Middle frontal gyrus (tissue), 1 donor: ENCODE measurements at regions not wholly inside any gene's neighbourhood (a gene's known extent, or its start where the extent isn't known, plus 50 kb on each side); places are given as distances from the start of the nearest gene placed in this dataset.

Source experiments
- DNase-seq: peaks from one replicate; pipeline ENCODE4 v3.0.0-alpha.2; 2015; ENCODE audit warnings: low spot score; ENCODE audit errors: extremely low spot score

DNA sequence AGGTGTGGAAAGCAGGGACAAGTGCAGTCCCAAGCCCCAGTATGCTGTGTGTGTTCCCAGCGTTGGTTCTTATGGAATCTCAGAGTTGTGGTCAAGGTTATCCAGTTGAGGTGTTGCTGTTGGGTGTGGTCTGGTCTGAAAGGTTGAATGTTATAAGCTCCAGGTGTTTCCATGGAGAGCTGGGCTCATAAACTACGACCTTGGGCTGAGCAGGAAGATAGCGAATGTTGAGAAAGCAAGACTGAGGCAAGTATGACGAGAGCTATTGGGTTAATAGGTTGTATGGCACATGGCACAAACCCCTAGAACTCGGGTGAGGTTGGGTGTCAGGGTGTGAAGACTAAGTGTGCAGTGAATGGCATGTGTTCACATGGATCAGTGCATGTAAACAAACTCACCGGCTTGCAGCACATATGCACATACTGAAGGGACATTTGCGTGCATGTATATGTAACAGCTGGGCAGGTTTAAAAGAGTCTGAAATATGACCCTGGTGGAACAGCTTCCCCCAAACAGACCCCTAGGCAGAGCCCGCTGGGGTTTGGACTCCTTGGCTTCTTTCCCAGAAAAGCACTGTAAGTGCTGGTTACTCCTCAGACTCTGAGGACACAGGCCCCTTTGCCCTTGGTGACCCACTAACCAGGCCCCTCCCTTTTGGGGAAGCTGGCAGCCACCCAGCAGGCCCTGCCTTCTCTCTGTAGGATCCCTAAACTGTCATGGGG is 117.5 kb downstream of the NAV1 start:
- DNase-seq: no peak

DNA sequence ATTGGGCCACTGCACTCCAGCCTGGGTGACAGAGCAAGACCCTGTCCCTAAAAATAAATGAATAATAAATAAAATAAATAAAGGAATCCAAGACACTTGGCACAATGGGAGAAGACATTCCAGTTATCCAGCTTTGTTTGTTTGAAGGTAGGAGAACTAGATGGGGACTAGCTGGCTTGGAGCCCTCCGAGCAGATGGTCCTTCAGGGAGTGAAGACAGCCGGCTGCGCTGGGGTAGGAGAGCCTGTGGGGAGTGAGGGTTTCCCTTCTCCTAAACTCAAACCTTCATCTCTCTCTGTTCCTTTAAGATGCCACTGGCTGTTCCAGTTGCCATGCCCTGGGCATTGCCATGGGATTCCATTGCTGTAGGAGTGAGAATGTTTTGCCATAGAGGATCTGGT is 120.6 kb downstream of the NAV1 start:
- DNase-seq: no peak

DNA sequence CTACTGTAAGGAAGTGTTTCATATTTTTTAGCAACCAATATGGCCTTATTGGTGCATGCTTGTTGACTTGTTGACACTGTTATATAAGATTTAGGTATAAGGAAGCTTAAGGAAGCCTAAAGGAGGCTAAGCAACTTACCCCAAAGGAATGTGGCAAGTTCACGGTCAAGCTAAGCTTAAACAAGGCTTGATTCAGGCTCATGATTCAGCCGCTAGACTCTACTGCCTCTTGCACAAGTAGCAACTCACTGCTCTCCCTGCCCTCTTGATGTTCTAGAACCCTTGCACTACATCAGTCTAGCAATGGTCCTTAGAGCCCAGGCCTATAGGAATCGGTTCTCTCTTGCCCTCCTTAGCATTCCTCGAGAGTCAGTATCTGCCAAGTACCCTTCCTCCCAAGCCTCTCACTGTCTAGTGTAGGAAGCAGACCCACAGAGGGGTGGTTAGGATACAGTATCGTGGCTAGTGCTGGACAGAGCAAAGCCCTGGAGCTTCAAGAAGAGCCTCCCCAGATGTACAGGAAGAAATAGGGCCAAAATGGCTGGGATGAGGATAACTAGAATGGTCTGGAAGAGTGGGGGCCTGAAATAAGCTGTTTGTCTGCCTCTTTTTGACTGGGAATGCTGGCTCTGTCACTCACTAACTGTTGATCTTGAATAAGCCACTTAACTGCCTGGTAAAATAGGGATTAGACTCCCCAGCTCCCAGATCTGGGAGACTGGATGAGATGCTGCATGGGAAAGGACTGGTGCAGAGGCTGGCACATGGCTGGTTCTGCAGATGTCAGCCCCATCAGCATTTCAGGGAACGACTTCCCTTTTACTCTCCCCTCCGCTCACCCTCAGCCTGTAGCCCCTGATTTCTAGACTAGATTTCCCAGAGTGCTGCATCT is 122.2 kb downstream of the NAV1 start:
- DNase-seq: no peak

DNA sequence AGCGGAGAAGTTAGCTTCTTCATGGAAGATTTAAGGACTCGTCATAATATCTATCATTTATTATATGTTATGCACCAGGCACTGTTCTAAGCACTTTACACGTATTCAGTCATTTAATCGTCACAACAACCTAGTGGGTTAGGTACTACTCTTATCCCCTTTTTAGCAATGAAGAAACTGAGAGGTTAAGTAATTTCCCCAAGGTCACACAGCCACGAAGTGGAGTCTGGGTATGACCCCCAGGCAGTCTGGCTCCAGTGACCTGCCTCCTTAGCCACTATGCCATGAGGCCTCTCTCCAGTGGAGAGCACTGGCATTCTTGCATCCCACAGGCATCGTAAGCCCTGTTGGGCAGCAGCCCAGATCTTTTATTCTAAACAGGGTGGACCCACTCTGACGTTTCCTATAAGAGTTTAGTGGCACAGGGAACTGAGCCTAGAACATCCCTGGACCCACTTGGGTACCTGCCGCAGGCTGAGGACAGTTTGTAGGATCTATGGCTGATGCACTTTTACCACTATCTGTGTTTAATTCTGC is 123.0 kb downstream of the NAV1 start:
- no peak for DNase-seq

DNA sequence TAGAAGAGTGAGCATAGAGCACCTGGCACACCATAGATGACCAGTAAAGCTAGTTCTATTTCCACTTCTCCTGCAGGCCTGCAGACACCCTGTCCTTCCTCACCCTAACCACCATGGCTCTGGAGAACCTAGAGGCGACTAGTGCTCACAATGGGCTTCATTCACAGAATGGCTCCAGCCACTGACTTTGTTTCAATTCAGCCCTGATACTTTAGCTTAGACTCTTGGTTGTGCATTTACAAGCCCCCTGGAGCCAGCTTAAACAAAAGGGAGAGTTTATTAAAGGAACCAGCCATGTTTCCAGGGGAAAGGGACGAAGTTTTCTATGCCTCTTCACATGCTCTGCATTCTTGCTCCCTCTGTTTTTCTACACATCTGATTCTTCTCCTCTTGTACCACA is 123.7 kb downstream of the NAV1 start:
- DNase-seq: no peak

DNA sequence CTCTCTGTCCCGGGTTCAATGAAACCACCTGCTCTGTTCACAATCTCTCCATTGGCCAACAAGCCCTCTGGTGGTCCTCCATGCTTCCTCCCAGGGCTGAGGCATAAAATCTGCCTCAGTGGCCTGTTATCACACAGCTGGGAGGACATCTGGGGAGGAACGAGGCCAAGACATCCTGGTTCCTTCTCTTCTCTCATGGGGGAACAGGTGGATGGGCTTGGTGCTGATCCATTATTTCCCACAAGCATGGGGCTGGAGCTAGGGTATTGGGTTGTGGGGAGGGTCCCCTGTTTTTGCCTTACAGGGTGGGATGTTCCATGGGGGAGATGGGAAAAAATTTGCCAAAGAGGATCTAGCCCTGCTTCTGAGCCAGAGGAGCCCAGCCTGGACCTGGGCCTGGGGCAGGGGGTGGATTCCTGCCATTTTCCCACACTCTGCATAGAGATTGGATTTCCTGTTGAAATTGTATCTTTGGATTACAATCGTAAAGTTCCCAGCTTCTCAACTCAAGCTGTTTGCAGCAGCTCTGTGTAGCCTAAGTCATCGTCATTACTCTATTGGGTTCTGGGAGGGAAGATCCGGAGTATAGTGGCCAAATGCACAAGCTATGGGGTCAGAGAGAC is 124.7 kb downstream of the NAV1 start:
- no peak for DNase-seq

DNA sequence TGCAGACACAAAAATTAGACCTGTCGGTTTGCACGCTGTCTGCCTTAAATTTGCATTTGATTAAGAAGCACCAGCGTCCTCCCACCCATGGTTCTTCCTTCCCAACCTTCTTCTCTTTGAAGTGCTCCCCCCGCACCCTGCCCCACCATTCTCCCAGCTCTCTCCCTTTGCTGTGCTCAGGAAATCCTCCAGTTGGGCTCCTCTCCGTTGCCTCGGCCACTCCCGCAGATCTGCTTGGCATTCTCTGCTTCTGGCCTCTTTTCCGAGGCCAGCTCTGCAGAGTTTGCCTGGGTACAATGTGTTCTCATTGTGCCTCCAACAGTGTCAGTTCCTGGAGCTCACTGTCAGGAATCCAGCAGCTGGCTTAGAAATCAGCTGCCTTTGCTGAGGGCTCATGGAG is 126.1 kb downstream of the NAV1 start:
- no peak for DNase-seq

DNA sequence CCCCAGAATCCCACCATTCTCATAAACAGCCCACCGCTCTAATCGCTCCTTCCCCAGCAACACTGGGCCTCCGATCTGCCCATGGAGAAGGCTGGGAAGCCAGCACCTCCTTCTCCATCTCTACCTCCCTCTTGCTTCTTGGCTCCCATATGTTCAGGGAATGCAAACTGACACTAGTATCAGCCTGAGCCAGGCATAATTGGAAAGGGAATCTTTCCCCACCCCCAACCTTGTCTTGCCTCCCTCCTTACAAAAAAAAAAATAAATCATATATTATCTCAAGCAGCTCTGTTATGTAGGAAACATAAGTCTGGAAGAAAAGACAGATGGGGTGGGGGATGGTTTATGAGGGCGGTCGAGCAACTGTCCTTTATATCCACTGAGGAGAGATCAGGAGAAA is 127.2 kb downstream of the NAV1 start:
- no peak for DNase-seq

DNA sequence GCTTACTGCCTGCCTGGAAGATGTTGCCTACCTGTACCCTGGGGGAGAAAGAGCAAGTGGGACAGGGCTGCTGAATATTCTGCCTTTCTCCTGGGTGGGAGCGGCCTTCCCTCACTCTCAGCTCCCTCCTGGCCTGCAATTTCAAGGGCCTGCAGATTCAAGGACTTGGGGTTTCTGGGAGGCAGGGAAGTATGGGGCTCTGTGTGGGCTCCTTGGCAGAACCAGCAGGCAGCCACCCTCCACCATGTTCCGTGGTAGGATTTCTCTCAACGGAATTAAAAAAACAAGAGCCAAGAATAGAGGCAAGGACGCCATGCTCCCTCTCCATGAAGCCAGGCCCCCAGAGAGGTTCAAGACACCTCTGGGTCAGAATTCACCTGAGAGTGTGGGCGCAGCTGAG is 127.7 kb downstream of the NAV1 start:
- no peak for DNase-seq

DNA sequence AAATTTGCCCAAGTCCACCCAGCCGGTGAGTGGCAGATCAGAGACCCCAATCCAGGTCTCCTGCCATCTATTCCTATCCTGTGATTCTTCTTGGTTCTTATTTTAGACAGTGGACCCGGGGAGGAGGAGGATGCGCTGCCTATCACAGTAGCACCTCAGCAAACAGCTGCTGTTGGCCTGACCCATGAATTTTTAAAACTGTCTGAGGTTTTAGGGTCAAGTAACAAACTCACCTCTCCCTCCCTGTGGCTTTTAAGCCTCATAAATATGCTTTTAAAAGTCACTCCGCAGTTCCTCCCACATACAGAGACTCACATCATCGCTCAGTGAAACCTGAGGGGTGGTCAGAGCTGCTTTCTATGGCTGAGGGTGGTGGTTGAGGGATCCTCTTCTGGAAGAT is 128.6 kb downstream of the NAV1 start:
- DNase-seq: no peak

DNA sequence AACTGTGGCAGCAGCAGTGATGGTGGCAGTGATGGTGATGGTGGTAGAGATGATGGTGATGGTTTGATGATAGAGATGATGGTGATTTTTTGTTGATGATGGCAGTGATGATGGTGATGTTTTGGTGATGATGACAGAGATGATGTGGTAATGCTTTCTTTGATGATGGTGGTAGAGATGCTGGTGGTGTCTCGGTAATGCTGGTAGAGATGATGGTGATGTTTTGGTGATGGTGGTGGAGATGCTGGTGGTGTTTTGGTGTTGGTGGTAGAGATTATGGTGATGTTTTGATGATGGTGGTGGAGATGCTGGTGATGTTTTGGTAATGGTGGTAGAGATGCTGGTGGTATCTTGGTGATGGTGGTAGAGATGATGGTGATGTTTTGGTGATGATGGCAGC is 131.6 kb downstream of the NAV1 start:
- DNase-seq: no peak

DNA sequence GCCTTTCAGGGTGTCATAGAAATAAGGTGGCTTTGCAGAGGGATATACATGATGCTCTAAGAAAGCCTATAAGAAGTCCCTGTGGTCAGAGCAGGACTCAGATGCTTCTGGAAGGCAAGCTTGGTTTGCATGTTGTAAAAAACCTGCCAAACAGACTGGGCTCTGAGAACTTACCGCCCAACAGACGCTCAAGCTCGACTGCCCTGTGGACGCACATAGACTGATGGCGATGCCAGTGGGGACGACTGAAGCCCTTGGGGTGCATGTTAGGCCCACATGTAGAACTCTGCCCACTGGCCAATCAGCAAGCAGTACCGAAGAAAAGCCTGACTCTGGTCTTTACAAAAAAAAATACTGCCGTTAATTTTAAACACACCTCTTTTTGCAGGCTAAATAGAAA is 133.8 kb downstream of the NAV1 start:
- no peak for DNase-seq

DNA sequence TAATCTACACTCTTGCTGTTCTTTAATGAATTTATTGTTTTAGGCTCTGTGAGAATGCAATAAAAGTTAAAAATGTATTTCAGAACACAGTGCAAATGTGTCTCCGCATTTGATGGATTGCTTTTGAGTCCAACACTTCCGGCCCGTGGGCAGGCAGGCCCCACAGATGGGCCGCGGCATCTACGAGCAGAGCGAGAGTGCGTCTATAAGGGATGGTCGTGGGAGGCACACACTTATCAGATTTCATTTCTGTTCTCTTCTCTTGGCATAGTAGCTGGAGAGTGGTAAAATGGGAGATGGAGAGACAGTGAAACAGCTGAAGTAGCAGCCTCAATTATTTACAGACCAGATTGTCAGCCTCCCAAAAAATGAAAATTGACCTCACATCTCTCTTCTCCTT is 134.2 kb downstream of the NAV1 start:
- DNase-seq: no peak

DNA sequence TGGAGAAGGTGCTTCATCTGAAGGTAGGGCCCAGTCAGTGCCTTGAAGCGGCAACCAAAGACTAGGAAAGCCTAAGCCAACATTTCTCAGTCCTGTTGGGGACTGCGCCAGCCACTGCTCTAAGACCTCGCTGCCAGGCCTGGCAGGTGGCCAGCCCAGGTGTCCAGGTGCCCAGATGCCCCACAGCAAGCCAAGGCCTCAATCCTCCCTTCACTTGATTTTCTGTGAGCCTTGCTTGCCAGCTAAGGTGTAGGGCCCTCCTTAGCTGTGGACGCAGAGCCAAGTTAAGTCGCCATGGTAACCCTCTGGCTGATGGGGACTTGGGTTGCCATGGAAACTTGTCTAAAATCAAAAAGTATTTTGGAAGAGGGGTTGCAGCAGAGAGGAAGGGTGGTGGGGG is 135.0 kb downstream of the NAV1 start:
- no peak for DNase-seq

DNA sequence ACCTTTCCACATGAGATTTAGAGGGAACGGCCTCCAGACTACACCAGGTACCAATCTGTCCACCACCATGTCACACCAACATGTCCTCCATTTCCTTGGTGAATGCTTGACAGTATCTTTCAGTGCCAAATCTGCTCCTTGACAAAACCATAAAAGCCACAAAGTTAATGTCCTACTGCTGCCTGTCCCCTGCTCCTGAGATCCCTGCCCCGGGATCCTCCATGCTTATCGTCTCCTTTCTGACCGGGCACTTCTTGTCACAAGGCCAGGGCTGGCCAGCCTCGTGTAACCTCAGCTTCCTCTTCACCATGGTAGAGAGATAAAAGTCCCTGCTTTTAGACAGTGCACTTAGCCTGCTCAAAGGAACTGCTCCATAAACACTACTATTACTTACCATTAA is 136.2 kb downstream of the NAV1 start:
- DNase-seq: no peak

DNA sequence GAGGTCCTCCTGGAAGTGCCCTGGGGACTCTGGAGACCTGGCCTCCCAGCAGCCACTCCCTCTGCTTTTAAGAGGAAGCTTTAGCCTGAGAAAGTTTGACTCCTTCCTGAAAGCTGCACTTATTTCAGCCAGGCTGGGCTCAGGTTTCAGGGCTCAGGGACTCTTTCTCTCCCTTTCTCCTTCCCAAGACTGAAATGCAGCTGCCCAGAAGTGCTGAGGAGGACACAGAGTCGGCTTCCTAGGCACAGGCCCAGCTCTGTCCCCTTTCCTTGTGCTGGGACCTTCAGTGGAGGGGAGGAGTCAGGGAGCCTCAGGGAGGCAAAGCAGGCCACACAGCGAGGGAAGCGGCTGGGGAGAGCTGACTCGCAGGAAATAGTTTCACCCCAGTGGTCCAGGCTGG is 137.3 kb downstream of the NAV1 start:
- DNase-seq: no peak

DNA sequence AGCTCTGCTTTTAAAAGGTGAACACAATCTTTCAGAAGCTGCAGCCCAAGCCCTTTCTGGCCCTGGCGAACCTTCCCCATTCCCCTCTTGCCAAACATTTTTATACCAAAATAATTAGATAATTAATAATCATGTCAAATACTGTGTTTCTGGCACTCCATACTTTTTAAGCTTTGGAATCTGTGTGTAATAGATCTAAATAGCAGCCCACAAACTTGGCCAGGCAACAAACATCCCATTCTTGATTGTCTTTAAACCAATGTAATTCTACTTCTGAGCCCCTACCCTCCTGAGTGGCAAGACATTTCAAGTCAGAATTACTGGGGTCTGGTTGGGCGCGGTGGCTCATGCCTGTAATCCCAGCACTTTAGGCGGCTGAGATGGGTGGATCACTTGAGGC is 137.7 kb downstream of the NAV1 start:
- no peak for DNase-seq

DNA sequence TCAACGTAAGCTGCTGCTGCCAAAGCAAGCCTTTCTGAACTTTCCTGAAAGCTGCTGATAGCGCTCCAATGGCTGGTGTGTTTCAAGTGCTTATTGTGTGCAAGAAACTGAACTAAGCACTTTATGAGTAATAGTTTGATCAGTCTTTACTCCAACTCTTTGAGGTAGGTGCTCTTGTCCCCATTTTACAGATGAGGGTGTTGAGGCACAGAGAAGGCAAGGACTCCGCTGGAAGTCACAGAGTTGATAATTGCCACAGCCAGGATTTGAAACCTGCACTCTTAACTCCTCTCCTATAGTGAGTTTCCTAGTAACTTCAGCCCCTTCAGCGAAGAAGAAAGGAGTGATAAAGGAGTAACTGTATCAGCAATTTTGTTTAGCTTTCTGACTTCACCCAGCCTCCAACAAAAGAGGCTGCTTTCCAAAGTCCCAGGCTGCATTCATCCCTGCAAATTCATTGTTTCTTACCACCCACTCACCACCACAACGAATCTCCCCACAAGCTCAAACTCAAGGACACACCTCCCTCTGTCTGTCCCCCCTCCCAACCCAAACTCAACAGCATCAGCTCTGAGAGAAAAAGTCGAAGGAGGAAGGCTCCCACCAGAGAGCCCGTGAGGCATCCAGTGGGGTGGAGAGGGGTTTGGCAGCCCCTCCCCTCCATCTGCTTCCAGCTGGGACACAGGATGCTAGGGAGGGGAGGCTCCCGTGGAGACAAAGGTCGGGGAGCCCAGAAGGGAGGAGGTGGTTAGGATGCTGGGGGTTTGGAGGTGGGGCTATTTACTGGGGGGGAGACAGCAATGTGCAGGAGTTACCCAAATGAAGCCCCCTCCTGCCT is 139.6 kb downstream of the NAV1 start:
- no peak for DNase-seq

DNA sequence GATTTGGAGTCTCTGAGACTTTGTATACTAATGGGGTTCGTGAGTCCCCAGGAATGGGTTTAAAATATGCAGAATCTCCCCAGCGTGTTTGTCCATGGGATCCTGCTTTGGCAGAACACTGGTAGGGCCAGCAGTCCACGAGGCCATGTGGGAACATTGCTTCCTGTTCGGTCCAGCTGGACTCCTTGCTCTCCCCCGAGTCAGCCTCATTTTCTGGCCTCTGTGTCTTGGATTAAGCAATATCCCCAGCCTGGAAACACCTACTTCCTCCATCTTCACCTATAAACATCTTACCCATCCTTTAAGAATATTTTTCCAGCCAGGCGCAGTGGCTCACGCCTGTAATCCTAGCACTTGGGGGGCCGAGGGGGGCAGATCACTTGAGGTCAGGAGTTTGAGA is 142.4 kb downstream of the NAV1 start:
- no peak for DNase-seq

DNA sequence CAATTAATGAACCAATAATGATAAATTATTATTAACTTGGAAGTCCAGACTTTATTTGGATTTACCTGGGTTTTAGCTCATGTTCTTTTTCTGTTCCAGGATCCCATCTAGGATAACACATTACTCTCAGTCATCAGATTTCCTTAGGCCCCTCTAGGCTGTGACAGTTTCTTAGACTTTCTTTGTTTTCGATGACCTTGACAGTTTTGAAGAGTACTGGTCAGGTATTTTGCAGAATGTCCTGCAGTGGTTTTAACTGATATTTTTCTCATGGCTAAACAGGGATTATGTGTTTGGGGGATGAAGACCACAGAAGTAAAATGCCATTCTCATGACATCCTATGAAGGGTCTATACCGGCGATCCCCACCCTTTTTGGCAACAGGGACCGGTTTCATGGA is 144.0 kb downstream of the NAV1 start:
- no peak for DNase-seq

DNA sequence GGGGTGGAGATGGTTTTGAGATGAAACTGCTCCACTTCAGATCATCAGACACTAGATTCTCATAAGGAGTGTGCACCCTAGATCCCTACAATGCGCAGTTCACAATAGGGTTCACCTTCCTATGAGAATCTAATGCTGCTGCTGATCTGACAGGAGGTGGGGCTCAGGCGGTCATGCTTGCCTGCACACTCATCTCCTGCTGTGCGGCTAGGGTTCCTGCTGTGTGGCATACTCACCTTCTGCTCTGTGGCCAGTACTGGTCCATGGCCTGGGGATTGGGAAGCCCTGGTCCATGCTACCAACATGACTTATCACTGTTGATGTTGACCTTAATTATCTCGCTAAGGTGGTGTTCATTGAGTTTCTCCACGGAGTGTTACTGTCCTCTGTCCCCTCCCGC is 144.5 kb downstream of the NAV1 start:
- no peak for DNase-seq
